ENCODE measurements at regions not wholly inside any gene's neighbourhood (a gene's known extent, or its start where the extent isn't known, plus 50 kb on each side); places are given as distances from the start of the nearest gene placed in this dataset.

DNA sequence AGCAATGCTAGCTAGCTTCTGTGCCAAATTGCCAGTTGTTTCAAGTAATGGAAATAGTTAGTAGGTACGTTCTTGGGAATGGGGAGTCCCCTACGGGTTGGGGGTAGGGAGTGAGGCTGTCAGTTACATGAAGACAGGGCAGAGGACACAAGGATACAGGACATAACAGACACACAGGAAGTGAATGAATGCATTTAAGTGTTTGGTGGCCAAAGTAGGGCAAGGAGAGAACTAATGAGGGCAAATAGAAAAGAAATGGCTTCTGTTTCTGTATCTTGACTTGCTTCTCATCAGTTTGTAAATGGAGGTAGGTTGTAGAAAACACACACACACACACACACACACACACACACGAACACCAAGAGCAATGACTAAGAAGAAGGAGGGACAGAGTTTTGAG is 142.2 kb downstream of the S1PR1 start:
- TF ChIP-seq EZH2 (IDR thresholded peaks at IDR 0.05) (no peak), POLR2AphosphoS5 (IDR thresholded peaks at IDR 0.05; ENCODE audit: borderline replicate concordance, low read depth, low read length) (no peak)
